GM12864 (cell line): ENCODE measurements at regions not wholly inside any gene's neighbourhood (a gene's known extent, or its start where the extent isn't known, plus 50 kb on each side); places are given as distances from the start of the nearest gene placed in this dataset.
"Not testable (repeated sequence)": the region's sequence is repeated elsewhere in the genome, so short reads cannot be mapped to it uniquely, and the experiment has no call there.

Experiments used
- DNase-seq: peaks from one replicate; pipeline ENCODE4 v3.0.0-alpha.2; 2011; ENCODE audit warnings: low read depth
- H3K4me3 ChIP-seq: 2 replicates; pipeline ENCODE4 v1.5.1; 2011; ENCODE audit warnings: mild to moderate bottlenecking, low read depth, low read length, control low read depth
- TF ChIP-seq, protein P1 (sequence below): IDR thresholded peaks from 2 replicates; pipeline ENCODE4 v1.5.1; 2011; ENCODE audit warnings: low read depth, mild to moderate bottlenecking, moderate library complexity, low read length, control low read depth, inconsistent platforms; ENCODE audit errors: missing control alignments

DNA sequence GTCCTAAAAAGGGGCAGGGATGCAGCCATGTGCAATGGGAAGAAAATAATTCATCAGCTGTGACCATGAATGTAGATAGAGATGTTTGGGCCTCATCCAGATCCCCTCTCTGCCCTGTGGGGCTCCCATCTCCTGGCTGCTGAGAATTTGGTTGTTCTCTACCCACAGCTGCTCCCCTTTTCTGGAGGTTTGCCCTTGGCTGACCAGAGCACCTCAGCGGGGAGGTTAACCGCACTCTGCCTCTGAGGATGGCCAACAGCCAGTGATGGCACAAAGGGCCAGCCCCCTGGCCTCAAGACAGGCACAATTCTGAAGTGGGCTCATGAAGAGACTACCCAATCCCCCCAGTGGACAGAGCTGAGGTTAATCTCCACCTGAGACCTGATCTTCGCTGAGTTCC is 61.5 kb upstream of the SERP2 start:
- H3K4me3 ChIP-seq = no peak overlapping the region
- TF ChIP-seq, protein P1, sequence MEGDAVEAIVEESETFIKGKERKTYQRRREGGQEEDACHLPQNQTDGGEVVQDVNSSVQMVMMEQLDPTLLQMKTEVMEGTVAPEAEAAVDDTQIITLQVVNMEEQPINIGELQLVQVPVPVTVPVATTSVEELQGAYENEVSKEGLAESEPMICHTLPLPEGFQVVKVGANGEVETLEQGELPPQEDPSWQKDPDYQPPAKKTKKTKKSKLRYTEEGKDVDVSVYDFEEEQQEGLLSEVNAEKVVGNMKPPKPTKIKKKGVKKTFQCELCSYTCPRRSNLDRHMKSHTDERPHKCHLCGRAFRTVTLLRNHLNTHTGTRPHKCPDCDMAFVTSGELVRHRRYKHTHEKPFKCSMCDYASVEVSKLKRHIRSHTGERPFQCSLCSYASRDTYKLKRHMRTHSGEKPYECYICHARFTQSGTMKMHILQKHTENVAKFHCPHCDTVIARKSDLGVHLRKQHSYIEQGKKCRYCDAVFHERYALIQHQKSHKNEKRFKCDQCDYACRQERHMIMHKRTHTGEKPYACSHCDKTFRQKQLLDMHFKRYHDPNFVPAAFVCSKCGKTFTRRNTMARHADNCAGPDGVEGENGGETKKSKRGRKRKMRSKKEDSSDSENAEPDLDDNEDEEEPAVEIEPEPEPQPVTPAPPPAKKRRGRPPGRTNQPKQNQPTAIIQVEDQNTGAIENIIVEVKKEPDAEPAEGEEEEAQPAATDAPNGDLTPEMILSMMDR = no peak
- no peak for DNase-seq

DNA sequence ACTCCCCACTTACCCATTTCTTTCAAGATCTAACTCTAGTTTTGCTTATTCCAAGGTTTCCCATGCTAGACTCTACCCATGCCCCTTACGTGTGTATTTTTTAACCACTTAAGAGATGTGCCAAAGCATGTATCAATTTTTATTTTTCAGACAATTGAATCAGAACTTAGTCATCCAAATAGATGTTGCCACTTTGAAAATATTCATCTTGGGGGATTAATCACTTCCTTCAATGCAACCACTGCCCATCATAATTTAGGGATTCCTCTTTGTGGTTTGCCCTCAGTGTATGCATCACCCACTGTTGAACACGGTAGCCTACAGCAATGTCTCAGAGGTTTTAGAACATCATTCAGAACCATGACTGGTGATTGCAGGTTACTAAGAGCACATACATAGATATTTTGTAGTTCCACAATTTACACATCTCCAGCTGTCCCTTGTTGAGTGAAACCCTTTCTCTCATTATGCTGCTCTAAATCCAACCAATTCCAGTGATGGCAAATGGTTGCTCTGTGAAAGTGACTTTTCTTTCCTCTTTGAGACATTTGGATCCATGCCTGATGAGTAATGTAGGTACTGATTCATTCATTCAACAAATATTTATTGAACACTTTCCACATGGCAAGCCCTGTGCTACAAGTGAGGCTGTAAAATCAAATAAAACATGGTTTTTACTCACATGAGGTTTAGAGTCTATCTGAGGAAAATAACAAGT is 60.6 kb upstream of the SERP2 start:
- DNase-seq = no peak
- TF ChIP-seq, protein P1 = no peak
- no peak overlapping the region for H3K4me3 ChIP-seq

DNA sequence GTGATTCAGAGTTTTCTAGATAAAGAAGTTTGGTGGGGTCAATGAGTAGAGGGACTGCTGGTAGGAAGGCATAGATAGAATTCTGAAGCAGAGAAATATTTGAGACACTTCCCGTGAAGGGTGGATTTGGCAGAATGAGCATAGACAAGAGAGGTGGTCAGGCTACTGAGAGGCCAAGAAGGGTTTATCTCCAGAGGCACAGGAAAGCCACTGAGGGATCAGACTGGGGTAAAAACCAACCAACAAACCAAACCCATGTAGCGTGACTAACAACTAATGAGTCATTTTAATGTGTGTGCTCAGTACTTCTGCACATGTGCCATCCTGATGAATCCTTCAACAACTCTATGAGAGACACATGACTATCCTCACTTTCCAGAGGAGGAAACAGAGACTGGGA is 60.0 kb upstream of the SERP2 start:
- no peak overlapping the region for H3K4me3 ChIP-seq
- TF ChIP-seq, protein P1 = no peak
- no peak for DNase-seq

DNA sequence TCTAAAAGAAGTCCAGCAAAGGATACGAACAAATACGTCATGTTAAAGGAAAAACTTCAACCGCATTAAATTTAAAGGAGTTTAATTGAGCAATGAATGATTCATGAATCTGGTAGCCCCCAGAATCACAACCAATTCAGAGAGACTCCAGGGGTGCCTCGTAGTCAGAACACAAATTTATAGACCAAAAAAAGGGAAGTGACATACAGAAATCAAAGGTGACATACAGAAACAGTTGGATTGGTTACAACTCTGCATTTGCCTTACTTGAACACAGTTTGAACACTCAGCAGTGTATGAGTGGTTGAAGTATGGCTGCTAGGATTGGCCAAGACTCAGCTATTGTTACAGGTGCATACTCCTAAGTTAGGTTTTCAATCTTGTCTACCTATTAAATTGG is 59.5 kb upstream of the SERP2 start:
- DNase-seq = not testable (repeated sequence)

DNA sequence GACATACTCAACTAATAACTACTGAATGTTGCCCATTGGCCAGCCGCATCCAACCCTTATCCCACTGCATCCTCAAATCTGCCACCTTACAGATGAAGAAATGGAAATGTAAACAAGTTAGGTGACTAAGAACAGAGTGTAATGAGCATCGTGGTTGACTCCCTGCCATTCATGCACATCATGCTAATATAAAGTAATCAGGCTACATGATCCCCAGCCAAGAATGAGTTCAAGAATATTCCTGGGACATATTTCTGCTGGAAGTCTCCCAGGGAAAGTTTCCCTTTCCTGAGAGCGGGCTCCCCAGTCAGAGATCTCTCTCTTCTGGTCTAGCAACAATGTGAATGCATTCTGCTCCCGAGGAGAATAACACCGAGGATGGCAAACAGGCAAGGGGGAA is 55.9 kb upstream of the SERP2 start:
- DNase-seq = no peak
- no peak overlapping the region for H3K4me3 ChIP-seq
- TF ChIP-seq, protein P1 = no peak

More for the DNA sequence above, 59.5 kb upstream of the SERP2 start:
- not testable (repeated sequence) for H3K4me3 ChIP-seq

DNA sequence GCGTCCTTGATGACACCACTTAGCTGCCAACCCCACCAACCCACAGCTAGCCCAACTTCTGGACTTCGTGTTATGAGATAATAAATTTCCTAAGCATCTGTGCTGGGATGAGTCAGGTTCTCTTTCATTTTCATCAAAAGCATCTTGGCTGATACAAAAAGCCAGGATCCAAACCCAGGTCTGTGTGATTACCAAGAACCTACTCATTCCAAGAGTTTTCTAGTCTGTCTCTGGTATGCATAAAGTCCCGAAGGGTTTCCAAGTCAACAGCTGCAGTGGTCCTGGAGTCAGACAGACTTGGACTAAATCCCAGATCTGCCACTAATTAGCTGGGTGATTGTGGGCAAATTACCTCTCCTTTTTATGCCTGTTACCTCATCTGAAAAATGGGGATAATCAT is 55.5 kb upstream of the SERP2 start:
- no peak for DNase-seq
- H3K4me3 ChIP-seq = no peak overlapping the region
- TF ChIP-seq, protein P1 = no peak

DNA sequence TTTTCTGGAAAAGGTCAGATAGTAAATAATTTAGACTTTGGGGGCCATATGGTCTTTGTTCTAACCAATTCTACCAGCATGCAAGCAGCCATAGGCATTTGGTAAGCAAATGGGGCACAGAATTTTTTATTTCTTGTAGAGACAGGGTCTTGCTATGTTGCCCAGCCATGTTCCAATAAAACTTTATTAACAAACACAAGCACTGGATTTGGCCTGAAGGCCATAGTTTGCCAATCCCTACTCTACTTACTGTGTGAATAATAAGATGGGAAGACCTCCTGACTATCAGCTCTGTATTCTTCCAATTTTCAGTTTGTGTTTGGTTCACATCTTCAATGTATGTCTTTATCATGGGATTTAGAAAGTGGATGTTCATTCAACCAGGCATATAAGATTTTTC is 53.0 kb upstream of the SERP2 start:
- TF ChIP-seq, protein P1 = no peak
- no peak overlapping the region for H3K4me3 ChIP-seq
- no peak for DNase-seq
